ENCODE measurements at regions not wholly inside any gene's neighbourhood (a gene's known extent, or its start where the extent isn't known, plus 50 kb on each side); places are given as distances from the start of the nearest gene placed in this dataset.
"Not testable (repeated sequence)": the region's sequence is repeated elsewhere in the genome, so short reads cannot be mapped to it uniquely, and the experiment has no call there.

DNA sequence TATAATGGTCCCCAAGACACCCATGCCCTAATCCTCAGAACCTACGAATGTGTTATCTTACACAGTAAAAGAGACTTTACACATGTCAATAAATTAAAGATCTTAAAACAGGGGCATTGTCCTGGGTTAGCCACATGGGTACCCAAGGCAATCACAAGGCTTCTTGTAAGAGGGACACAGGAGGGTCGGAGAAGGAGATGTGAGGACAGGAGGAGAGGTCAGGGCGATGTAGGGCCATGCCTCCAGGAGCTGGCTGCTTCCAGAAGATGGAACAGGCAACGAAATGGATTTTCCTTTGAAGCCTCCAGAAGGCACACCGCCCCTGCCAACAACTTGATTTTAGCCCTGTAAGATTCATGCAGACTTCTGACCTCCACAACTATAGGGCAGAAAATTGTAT lies 262.7 kb downstream of the MEX3B start:
- no peaks in the 10 kb centered on the region for H3K9me3 ChIP-seq (ENCODE audit: control insufficient read depth, insufficient read depth, low read length)
- no peak overlapping the region for H3K4me3 ChIP-seq (ENCODE audit: low read length)
- no CpG with 5 or more reads among the region's 5 CpGs for WGBS (ENCODE audit: insufficient coverage, insufficient read length)
- DNase-seq (ENCODE audit: low read depth, low spot score) = no peak
- H3K36me3 ChIP-seq (ENCODE audit: control insufficient read depth, insufficient read depth, low read length) = no peaks in the 10 kb centered on the region
- H3K27me3 ChIP-seq (ENCODE audit: control insufficient read depth, insufficient read depth, low read length) = no peaks in the 10 kb centered on the region
- no peaks in the 10 kb centered on the region for H3K4me1 ChIP-seq (ENCODE audit: control insufficient read depth, insufficient read depth, low read length)
- no peak overlapping the region for H3K27ac ChIP-seq (ENCODE audit: low read length)

DNA sequence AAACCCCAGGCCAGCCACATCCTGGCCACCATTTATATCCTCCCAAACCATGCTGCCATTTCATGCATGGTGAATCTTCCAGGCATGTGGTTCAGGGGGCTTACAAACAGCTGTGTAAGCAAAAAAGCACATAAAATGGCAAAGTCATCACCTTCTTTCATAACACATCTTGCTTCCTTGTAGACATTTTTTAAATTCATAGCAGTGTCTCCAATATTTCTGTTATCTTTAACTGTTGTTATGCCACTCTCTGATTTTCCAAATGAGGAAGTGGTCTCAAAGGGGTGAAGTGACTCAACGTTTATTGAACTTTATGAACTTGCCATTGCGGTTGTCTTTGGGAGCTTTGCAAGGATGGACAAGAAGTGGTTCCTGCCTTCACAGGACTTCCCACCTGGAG lies 264.4 kb downstream of the MEX3B start:
- no CpG with 5 or more reads among the region's 2 CpGs for WGBS (ENCODE audit: insufficient coverage, insufficient read length)
- no peaks in the 10 kb centered on the region for H3K36me3 ChIP-seq (ENCODE audit: control insufficient read depth, insufficient read depth, low read length)
- H3K4me3 ChIP-seq (ENCODE audit: low read length) = no peak overlapping the region
- H3K27ac ChIP-seq (ENCODE audit: low read length) = no peak overlapping the region
- no peaks in the 10 kb centered on the region for H3K27me3 ChIP-seq (ENCODE audit: control insufficient read depth, insufficient read depth, low read length)
- no peaks in the 10 kb centered on the region for H3K9me3 ChIP-seq (ENCODE audit: control insufficient read depth, insufficient read depth, low read length)
- no peaks in the 10 kb centered on the region for H3K4me1 ChIP-seq (ENCODE audit: control insufficient read depth, insufficient read depth, low read length)
- no peak for DNase-seq (ENCODE audit: low read depth, low spot score)

DNA sequence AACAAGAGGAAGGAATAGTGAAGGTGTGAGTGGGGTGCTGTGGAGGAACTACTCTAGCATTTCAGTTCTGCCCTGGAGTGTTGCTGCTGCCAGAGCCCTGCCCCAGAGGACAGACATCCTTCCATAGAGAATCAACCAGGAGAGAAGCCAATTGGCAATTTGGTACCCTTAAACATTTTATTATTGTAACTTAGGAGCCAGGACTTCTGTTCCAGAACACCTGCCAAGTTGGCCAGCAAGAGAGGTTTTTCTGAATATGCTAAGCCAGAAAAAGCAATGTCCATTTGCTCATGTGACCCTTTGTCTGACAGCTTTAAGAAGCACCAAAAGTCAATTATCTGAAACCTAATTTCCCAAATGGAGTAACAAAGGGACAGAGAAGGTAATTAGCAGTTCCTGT lies 264.9 kb downstream of the MEX3B start:
- H3K27ac ChIP-seq (ENCODE audit: low read length) = no peak overlapping the region
- H3K27me3 ChIP-seq (ENCODE audit: control insufficient read depth, insufficient read depth, low read length) = no peaks in the 10 kb centered on the region
- H3K4me1 ChIP-seq (ENCODE audit: control insufficient read depth, insufficient read depth, low read length) = no peaks in the 10 kb centered on the region
- DNase-seq (ENCODE audit: low read depth, low spot score) = no peak
- H3K36me3 ChIP-seq (ENCODE audit: control insufficient read depth, insufficient read depth, low read length) = no peaks in the 10 kb centered on the region
- no peaks in the 10 kb centered on the region for H3K9me3 ChIP-seq (ENCODE audit: control insufficient read depth, insufficient read depth, low read length)
- no peak overlapping the region for H3K4me3 ChIP-seq (ENCODE audit: low read length)

DNA sequence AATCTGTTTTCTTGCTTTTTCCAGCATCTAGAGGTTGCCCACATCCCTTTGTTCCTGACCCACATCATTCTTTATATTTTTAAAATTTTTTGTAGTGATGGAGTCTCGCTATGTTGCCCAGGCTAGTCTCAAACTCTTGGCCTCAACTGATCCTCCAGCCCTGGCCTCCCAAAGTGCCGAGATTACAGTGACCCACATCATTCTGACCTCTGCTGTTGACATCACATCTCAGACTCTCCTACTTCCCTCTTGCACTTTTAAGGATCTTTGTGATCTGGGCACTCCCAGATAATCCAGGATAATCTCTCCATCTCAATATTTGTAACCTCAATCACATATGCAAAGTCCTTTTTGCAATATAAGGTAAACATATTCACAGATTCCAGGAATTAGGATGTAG lies 266.6 kb downstream of the MEX3B start:
- Histone ChIP-seq H3K27me3 (ENCODE audit: control insufficient read depth, insufficient read depth, low read length) (no peaks in the 10 kb centered on the region), H3K4me1 (ENCODE audit: control insufficient read depth, insufficient read depth, low read length) (no peaks in the 10 kb centered on the region), H3K9me3 (ENCODE audit: control insufficient read depth, insufficient read depth, low read length) (no peaks in the 10 kb centered on the region), H3K27ac (ENCODE audit: low read length) (no peak overlapping the region), H3K4me3 (ENCODE audit: low read length) (no peak overlapping the region), H3K36me3 (ENCODE audit: control insufficient read depth, insufficient read depth, low read length) (no peaks in the 10 kb centered on the region)
- no CpG with 5 or more reads among the region's 2 CpGs for WGBS (ENCODE audit: insufficient coverage, insufficient read length)
- DNase-seq (ENCODE audit: low read depth, low spot score) = no peak

DNA sequence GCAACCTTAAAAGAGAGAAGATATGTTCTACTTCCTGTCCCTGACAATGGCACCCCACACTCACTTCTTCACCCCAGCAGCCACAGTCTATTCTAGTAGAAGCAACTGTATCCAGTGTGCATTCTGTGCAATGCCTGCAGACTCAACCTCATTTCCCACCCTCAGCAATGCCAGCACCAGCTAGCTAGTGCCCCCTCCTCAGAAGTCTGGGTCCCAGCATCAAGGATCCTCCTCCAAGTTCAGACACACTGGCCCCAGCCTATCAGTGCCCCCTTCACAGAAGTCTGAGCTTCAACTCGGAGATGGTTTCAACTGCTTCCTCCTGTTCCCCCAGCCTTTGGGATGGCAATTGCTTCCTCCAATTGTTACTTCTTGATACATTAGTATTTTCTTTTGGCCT lies 268.3 kb downstream of the MEX3B start:
- no peaks in the 10 kb centered on the region for H3K9me3 ChIP-seq (ENCODE audit: control insufficient read depth, insufficient read depth, low read length)
- H3K4me1 ChIP-seq (ENCODE audit: control insufficient read depth, insufficient read depth, low read length) = no peaks in the 10 kb centered on the region
- H3K27ac ChIP-seq (ENCODE audit: low read length) = no peak overlapping the region
- no peak overlapping the region for H3K4me3 ChIP-seq (ENCODE audit: low read length)
- DNase-seq (ENCODE audit: low read depth, low spot score) = no peak
- no peaks in the 10 kb centered on the region for H3K36me3 ChIP-seq (ENCODE audit: control insufficient read depth, insufficient read depth, low read length)
- no peaks in the 10 kb centered on the region for H3K27me3 ChIP-seq (ENCODE audit: control insufficient read depth, insufficient read depth, low read length)
- no CpG with 5 or more reads among the region's 1 CpG for WGBS (ENCODE audit: insufficient coverage, insufficient read length)

DNA sequence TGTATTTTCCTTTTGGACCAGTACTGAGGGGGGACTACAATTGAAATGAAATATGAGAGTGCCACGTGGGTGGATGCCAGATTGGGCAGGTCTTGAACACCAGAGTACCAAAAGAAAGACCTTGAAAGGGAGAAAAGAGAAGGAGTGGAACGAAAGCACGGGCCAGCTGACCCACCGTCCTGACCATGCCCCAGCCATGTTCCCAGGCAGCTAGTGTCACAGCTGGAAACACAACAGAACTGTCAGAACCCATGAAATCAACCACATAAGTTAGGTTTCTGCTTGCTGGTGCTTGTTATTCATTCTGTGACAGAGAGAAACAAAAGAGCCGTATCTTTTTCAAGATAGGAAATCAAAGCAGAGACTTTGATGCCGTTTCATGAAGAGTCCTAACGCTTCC lies 268.8 kb downstream of the MEX3B start:
- H3K36me3 ChIP-seq (ENCODE audit: control insufficient read depth, insufficient read depth, low read length) = no peaks in the 10 kb centered on the region
- no peaks in the 10 kb centered on the region for H3K27me3 ChIP-seq (ENCODE audit: control insufficient read depth, insufficient read depth, low read length)
- no peak overlapping the region for H3K27ac ChIP-seq (ENCODE audit: low read length)
- H3K4me1 ChIP-seq (ENCODE audit: control insufficient read depth, insufficient read depth, low read length) = no peaks in the 10 kb centered on the region
- H3K4me3 ChIP-seq (ENCODE audit: low read length) = no peak overlapping the region
- WGBS (ENCODE audit: insufficient coverage, insufficient read length) = no CpG with 5 or more reads among the region's 7 CpGs
- DNase-seq (ENCODE audit: low read depth, low spot score) = no peak
- H3K9me3 ChIP-seq (ENCODE audit: control insufficient read depth, insufficient read depth, low read length) = no peaks in the 10 kb centered on the region

DNA sequence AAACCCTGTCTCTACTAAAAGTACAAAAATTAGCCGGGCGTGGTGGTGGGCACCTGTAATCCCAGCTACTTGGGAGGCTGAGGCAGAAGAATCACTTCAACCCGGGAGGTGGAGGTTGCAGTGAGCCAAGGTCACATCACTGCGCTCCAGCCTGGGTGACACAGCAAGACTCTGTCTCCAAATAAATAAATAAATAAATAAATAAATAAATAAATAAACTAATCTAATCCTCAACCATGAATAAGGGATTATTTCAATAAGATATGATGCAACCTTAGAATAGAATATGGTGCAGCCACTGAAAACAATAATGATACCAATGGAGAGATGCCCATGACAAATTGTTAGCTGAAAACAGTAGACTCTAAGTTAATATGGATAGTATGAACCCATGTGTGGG lies 270.0 kb downstream of the MEX3B start:
- H3K27ac ChIP-seq (ENCODE audit: low read length); H3K9me3 ChIP-seq (ENCODE audit: control insufficient read depth, insufficient read depth, low read length); DNase-seq (ENCODE audit: low read depth, low spot score); H3K27me3 ChIP-seq (ENCODE audit: control insufficient read depth, insufficient read depth, low read length); H3K36me3 ChIP-seq (ENCODE audit: control insufficient read depth, insufficient read depth, low read length); H3K4me3 ChIP-seq (ENCODE audit: low read length); H3K4me1 ChIP-seq (ENCODE audit: control insufficient read depth, insufficient read depth, low read length): not testable (repeated sequence)
- no CpG with 5 or more reads among the region's 4 CpGs for WGBS (ENCODE audit: insufficient coverage, insufficient read length)

DNA sequence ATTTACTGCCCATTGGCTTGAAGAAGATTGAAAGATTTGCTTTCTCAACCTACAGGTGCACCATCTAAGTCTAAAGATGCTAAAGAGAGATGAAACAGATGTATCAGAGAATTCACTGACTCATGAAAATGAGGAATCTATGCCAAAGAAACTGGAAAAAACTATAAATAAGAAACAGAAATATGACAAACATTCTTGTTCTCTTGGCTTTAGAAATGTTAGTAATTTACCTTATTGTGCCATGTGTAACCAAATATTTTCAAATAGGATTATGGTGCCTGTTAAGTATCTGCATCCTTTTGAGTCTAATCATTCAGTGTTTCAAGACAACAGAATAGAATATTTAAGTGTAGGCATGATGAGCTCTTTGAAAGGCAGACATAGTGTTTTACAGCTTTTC lies 271.5 kb downstream of the MEX3B start:
- Histone ChIP-seq H3K9me3 (ENCODE audit: control insufficient read depth, insufficient read depth, low read length) (peaks cover 1% of the 10 kb centered on the region; the same call in 1 of the 2 replicates), H3K36me3 (ENCODE audit: control insufficient read depth, insufficient read depth, low read length) (no peaks in the 10 kb centered on the region; the same call in 1 of the 2 replicates)

DNA sequence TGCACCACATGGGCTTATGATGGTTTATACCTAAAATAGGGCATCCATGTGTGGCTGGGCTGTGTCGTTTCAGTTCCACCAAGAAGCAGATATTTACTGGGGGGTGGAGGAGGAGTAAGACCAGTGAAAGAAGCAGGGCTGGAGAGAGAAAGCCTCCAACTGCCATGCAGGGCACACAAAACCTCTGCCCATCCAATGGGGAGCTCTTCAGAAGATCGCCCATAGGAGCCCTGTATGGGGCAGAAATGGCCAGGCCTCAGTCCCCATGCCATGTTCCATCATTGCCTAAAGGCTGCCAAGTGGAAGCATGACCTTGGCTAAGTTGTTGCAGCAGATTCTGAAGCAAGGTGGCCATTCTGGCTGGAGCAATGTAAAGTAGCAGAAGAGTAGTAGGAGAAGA lies 277.0 kb downstream of the MEX3B start:
- DNase-seq (ENCODE audit: low read depth, low spot score) = no peak
- H3K4me3 ChIP-seq (ENCODE audit: low read length) = no peak overlapping the region
- no peaks in the 10 kb centered on the region; the same call in 1 of the 2 replicates for H3K36me3 ChIP-seq (ENCODE audit: control insufficient read depth, insufficient read depth, low read length)
- no CpG with 5 or more reads among the region's 2 CpGs for WGBS (ENCODE audit: insufficient coverage, insufficient read length)
- peaks cover 1% of the 10 kb centered on the region; the same call in 1 of the 2 replicates for H3K9me3 ChIP-seq (ENCODE audit: control insufficient read depth, insufficient read depth, low read length)
- H3K27me3 ChIP-seq (ENCODE audit: control insufficient read depth, insufficient read depth, low read length) = no peaks in the 10 kb centered on the region
- H3K27ac ChIP-seq (ENCODE audit: low read length) = no peak overlapping the region
- H3K4me1 ChIP-seq (ENCODE audit: control insufficient read depth, insufficient read depth, low read length) = no peaks in the 10 kb centered on the region

More for the DNA sequence above, 271.5 kb downstream of the MEX3B start:
- no peak overlapping the region for H3K4me3 ChIP-seq (ENCODE audit: low read length)
- H3K27me3 ChIP-seq (ENCODE audit: control insufficient read depth, insufficient read depth, low read length) = no peaks in the 10 kb centered on the region
- no peaks in the 10 kb centered on the region for H3K4me1 ChIP-seq (ENCODE audit: control insufficient read depth, insufficient read depth, low read length)
- no peak overlapping the region for H3K27ac ChIP-seq (ENCODE audit: low read length)
- DNase-seq (ENCODE audit: low read depth, low spot score) = no peak

DNA sequence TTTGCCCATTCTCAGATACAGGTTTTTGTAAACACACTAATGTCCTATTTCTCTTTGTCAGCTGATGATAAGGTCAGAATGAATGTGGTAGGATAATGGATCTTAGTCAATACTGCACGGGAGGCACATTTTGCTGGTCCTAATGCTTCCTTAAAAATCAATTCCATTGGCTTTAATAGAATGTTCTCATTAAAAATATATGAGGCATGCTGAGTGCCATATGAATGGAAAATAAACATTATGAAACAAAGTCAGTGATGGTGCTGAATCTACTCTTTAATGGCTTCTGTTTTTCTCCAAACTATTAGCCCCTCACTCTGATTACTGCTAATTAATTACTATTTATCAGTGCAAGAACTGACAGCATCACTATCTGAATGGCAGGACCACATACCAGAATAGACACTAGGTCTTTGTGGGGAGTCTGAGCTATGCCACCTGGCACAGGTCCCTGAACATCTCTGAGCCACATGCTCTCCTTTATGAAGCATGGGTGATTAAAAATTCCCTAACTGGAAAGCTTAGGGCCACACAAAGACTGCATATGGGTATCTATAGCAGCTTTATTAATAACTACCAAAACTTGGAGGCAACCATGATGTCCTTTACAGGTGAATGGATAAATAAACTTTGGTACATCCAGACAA lies 278.9 kb downstream of the MEX3B start:
- Histone ChIP-seq H3K4me3 (ENCODE audit: low read length) (no peak overlapping the region), H3K27ac (ENCODE audit: low read length) (no peak overlapping the region), H3K9me3 (ENCODE audit: control insufficient read depth, insufficient read depth, low read length) (peaks cover 1% of the 10 kb centered on the region; the same call in 1 of the 2 replicates), H3K27me3 (ENCODE audit: control insufficient read depth, insufficient read depth, low read length) (no peaks in the 10 kb centered on the region), H3K4me1 (ENCODE audit: control insufficient read depth, insufficient read depth, low read length) (no peaks in the 10 kb centered on the region), H3K36me3 (ENCODE audit: control insufficient read depth, insufficient read depth, low read length) (no peaks in the 10 kb centered on the region; the same call in 1 of the 2 replicates)
- no CpG with 5 or more reads among the region's 1 CpG for WGBS (ENCODE audit: insufficient coverage, insufficient read length)
- no peak for DNase-seq (ENCODE audit: low read depth, low spot score)

DNA sequence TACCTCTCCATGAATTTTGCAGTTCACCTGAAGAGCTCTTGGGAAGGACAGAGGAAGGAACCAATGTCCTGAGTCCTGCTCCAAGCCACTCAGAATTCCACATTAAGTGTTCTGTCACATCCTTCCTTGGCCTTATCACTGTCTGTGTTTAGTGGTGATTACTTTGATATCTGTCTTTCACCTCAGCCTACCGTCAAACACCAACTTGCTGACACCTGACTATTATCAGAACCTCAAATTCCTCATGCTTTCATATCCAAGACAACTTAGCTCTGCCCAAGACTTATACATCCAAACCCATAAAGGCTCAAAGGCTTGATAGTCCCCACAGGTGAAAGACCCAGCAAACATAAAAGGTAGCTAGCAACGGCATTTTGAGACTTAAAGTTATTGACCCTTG lies 280.0 kb downstream of the MEX3B start:
- DNase-seq (ENCODE audit: low read depth, low spot score) = no peak

More for the DNA sequence above, 280.0 kb downstream of the MEX3B start:
- H3K4me3 ChIP-seq (ENCODE audit: low read length) = no peak overlapping the region
- no CpG with 5 or more reads among the region's 2 CpGs for WGBS (ENCODE audit: insufficient coverage, insufficient read length)
- H3K27me3 ChIP-seq (ENCODE audit: control insufficient read depth, insufficient read depth, low read length) = no peaks in the 10 kb centered on the region
- no peak overlapping the region for H3K27ac ChIP-seq (ENCODE audit: low read length)
- no peaks in the 10 kb centered on the region for H3K9me3 ChIP-seq (ENCODE audit: control insufficient read depth, insufficient read depth, low read length)
- H3K36me3 ChIP-seq (ENCODE audit: control insufficient read depth, insufficient read depth, low read length) = no peaks in the 10 kb centered on the region
- H3K4me1 ChIP-seq (ENCODE audit: control insufficient read depth, insufficient read depth, low read length) = no peaks in the 10 kb centered on the region
